GM04504 (cell line): ENCODE measurements at regions not wholly inside any gene's neighbourhood (a gene's known extent, or its start where the extent isn't known, plus 50 kb on each side); places are given as distances from the start of the nearest gene placed in this dataset.

Source experiments
- DNase-seq: peaks from one replicate; pipeline ENCODE4 v3.0.0-alpha.2; 2012; ENCODE audit warnings: low read depth

DNA sequence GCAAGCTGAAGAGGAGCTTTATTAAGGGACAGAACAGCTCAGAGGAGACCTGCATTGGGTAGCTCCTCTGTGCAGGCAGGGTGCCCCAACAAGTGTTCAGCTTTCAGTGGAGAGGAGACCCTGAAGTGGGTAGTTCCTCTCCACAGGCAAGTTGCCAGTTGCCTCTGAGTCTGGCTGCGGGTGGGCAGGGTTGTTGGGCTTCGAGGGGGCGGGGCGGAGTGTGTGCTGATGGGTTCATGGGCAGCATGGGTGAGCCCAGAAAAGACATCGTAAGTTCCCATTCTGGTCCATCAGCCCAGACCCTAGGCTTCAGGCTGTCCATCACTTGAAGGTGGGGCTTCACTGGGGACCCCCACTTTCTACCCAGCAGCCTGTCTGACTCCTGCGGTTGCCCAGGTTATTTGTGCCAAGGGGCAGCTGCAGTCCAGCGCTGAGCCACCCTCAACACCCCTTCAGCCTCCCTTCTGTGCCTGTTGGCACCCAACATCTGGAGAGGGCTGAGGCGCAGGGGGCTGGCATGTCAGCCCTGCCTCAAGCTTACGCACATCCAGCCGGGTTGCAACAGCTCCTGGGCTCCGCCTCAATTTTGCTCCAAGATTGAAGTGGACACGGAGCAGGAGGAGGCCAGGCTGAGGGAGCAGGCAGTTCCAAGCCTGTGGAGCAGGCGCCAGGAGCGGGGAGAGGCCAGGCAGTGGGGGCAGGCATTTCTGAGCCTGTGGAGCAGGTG lies 350.5 kb upstream of the PCDH20 start:
- no peak for DNase-seq

- DNase-seq, result no peak
Measured at GRCh38 chr13:61765181-61765742, 349.6 kb upstream of the PCDH20 start.

DNA sequence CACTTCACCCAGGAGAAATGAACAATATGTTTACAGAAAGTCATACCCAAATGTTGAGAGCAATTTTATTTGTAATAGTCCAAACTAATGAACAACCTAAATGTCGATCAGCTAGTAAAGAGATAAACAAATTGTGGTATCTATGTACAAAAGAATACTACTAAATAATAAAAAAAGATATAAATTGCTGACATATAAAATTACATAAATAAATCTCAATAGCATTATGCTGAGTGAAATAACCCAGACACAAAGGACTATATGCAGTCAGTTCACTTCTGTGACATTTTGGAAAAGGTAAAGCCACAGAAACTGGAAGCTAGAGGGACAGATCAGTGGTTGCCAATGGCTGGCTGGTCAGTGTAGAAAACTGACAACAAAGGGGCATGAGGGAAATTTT lies 346.0 kb upstream of the PCDH20 start:
- DNase-seq, result no peak

GRCh38 chr13:61760102-61760501 lies 344.5 kb upstream of the PCDH20 start:
- no peak for DNase-seq

GRCh38 chr13:61756031-61756430 lies 340.4 kb upstream of the PCDH20 start:
- no peak for DNase-seq

- no peak for DNase-seq
Measured at GRCh38 chr13:61751039-61751438, 335.4 kb upstream of the PCDH20 start.

DNA sequence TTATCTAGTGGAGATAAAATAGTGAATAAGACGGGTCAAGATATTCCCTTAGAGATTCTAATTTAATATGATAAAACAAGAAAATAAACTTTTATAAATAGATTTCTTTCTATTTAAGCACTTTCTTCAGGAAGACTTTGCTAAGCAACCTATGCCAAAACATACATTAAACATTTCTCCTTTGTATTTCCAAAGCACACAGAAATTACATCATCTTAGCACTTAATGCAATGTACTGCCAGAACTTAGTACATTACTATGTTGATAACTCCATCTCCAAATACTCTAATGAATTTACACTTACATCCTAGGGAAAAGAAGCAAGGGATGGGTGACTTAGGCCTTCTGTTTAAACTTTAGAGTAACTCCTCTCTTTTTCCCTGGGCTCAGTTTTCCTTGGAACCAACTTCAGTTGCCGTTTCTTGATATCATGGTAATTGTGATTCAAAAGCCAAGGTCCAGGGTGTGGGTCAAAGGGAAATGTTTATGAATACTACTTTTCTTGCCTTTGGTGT lies 322.6 kb upstream of the PCDH20 start:
- no peak for DNase-seq

DNA sequence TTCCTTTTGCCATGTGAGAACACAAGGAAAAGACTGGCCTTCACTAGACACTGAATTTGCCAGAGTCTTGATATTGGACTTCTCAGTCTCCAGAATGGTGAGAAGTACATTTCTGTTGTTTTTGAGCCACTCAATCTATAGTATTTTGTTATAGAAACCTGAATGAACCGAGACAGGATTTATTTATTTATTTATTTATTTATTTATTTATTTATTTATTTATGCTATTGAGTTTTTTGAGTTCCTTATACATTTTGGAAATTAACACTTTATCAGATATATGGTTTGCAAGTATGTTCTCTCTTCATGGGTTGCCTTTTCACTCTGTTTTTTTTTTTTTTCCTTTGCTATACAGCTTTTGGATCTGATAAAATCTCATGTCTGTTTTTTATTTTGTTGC lies 319.0 kb upstream of the PCDH20 start:
- DNase-seq, result no peak

- DNase-seq, result peak; percentile 9
Measured at GRCh38 chr13:61728471-61728870, 312.8 kb upstream of the PCDH20 start.

- no peak for DNase-seq
Measured at GRCh38 chr13:61727767-61728166, 312.1 kb upstream of the PCDH20 start.

- no peak for DNase-seq
Measured at GRCh38 chr13:61725806-61726205, 310.2 kb upstream of the PCDH20 start.

- DNase-seq, result no peak
Measured at GRCh38 chr13:61722119-61722518, 306.5 kb upstream of the PCDH20 start.

DNA sequence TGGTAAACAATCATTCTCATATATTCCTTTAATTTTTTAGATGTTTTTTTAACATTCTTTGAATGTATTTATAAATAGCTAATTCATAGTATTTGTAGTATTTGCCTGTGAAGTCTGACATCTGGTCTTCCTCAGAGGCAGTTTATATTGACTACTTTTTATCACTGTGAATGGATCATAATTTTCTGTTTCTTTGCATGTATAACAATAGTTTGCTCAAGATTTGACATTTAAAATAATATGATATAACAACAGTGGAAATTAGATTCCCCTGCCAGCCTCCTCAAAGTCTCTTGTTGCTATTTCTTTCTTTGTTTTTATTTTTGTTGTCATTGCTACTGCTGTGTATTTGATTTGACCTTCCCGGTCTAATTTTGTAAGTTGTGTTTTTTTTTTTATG lies 297.0 kb upstream of the PCDH20 start:
- no peak for DNase-seq

DNA sequence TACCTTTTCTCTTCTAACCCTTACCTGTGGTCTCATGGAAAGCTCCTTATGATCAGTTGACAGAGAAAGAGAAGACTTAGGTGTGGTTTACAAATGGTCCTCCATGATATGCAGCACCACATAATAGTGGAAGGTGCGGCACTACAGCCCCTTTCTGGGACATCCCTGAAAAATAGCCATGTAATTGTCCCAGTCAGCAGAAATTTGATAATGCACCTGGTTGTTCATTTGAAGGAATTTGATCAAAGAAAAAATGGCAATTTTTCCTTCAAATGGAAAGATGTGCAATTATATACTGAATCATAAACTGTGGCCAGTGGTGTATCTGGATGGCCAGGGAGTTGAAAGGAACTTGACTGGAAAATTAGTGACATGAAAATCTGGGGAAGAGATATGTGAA lies 293.6 kb upstream of the PCDH20 start:
- DNase-seq, result no peak

- no peak for DNase-seq
Measured at GRCh38 chr13:61706899-61707298, 291.2 kb upstream of the PCDH20 start.

DNA sequence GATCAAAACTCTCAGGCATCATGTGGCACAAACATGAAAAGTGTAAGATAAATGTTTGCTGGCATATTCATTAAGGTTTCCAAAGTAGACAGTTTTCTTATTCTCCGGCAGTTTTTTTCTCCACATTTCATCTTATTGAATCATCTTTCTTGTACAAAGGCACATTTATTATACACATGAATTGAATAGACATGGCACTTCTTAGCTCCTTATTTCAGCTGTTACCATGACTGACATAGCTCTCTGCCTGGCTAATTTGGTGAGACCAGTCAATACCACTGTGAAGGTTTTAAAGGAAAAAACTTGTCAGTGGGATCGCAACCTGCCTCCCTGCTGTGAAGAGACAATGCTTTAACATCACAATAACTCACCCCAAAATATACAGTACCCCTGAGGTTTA lies 285.0 kb upstream of the PCDH20 start:
- no peak for DNase-seq

DNA sequence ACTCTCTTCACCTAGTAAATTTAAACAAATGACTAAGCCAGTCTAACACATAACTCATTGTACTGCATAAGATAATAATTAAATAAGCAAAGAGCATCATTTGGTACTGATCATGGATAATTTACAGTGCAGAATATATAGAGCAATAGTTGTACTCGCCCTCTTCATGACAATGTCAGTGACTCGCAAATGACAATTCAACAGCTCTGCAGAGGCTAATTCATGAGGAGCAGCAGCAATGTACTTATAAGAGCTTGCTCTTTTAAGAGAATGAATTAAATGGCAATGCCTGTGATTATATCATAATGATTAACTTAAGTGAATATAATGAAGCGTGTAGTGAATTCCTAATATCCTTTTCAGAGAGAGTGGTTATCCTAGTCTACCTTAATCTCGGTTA lies 284.5 kb upstream of the PCDH20 start:
- DNase-seq, result no peak

GRCh38 chr13:61696676-61697075 lies 281.0 kb upstream of the PCDH20 start:
- DNase-seq, result no peak

GRCh38 chr13:61695147-61695546 lies 279.5 kb upstream of the PCDH20 start:
- DNase-seq, result no peak

GRCh38 chr13:61692691-61693090 lies 277.0 kb upstream of the PCDH20 start:
- DNase-seq, result no peak

GRCh38 chr13:61685682-61686012 lies 270.0 kb upstream of the PCDH20 start:
- no peak for DNase-seq

GRCh38 chr13:61684976-61685681 lies 269.5 kb upstream of the PCDH20 start:
- no peak for DNase-seq

GRCh38 chr13:61672756-61673155 lies 257.1 kb upstream of the PCDH20 start:
- no peak for DNase-seq
